Glomerular endothelial cell (primary cell): ENCODE measurements at regions not wholly inside any gene's neighbourhood (a gene's known extent, or its start where the extent isn't known, plus 50 kb on each side); places are given as distances from the start of the nearest gene placed in this dataset.
"Not testable (repeated sequence)": the region's sequence is repeated elsewhere in the genome, so short reads cannot be mapped to it uniquely, and the experiment has no call there.

Experiments used
- DNase-seq: peaks from one replicate; pipeline ENCODE4 v3.0.0-alpha.2; 2011; ENCODE audit warnings: low read depth, low spot score; ENCODE audit errors: extremely low read depth

- DNase-seq = no peak
Observed at GRCh38 chr13:111007209-111007608, 92.3 kb upstream of the ANKRD10 start.

GRCh38 chr13:111006506-111007031 is 91.7 kb upstream of the ANKRD10 start:
- peak; percentile 14 for DNase-seq

DNA sequence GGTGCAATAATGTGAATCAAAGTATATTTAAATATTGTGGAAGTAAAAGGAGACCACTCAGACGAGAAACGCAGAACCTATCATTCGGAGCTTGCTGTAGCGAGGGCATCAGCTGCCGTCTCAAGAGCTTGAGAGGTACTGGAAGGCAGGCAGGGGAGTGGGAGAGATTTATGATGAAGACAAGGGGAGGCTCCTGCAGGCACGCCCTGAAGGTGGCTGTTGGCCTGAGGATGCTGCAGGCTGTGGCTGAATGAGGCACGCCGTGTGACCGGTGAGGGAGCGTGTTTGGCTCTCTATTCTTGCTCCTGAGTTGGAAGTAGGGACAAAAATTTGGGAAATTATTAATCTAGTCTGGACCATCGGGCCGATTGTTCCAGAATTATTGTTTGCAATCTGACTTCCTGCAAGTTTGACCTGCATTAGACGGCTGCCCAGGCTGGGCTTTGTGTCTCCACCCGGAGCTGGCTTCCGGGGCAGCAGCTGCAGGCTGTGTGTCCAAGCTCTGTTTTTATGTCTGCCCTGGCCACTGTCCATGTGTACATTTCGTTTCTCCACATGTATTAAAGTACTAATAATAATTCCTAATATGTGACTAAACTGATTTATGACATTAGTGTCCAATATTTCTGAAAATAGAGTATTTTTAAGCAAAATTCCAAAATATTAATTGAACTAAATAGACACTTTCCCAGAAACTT is 91.1 kb upstream of the ANKRD10 start:
- DNase-seq = peak; percentile 14

GRCh38 chr13:111005364-111005763 is 90.5 kb upstream of the ANKRD10 start:
- DNase-seq = no peak

GRCh38 chr13:111004444-111004843 is 89.6 kb upstream of the ANKRD10 start:
- DNase-seq = no peak

GRCh38 chr13:111001636-111002035 is 86.8 kb upstream of the ANKRD10 start:
- no peak for DNase-seq

DNA sequence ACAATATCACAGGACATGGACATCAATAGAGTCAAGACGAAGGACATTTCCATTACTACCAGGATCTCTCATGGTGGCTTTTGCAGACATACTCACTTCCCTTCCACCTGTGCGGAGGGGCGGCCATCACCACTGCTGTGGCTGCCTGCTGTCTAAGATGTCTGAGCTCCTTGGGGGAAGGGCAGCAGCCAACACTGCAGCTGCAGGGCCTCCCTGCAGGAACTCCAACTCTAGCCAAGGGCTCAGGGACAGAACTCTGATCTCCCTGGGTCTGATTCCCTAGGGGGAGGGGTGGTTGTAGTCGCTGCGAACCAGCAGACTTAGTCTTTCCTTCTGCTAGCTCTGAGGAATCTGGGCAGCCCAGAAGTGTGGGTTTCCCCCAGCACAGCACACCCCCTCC is 78.9 kb upstream of the ANKRD10 start:
- DNase-seq = no peak

GRCh38 chr13:110991991-110992508 is 77.2 kb upstream of the ANKRD10 start:
- DNase-seq = no peak

DNA sequence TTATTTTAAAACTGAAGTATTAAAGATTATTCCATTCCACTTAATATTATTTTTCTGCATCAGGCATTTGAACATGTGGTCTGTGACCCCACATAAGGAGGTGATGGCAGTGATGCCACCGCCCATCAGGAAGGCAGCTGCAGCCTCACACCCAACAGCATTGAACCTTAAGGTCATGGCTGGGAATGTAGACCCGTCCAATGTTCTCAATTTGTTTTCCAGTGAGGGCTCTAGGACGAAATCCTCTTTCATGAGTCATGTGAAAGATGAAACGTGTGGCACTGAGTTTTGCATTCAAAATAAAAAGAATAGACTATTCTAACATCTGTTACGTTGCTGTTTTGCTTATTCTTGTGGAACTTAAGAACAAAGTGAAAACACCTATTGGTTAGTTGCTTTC is 74.5 kb upstream of the ANKRD10 start:
- no peak for DNase-seq

DNA sequence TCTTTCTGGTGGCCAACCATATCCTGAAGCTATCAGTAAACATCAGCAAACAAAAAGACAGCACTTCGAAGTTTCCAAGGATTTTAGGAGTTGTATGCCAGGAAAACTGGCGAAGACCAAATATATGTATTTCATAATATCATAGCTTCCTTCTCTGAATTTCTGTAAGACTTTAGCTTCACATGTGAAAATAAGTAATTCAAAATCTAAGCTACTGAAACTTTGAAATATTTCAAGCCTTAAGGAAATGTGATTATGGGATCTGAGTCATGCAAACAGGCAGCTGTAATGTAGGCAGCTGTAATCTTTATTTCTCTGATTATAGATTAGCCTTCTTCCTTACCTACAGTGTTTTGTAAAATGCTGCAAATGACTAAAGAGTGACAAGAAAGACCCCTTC is 70.7 kb upstream of the ANKRD10 start:
- no peak for DNase-seq

DNA sequence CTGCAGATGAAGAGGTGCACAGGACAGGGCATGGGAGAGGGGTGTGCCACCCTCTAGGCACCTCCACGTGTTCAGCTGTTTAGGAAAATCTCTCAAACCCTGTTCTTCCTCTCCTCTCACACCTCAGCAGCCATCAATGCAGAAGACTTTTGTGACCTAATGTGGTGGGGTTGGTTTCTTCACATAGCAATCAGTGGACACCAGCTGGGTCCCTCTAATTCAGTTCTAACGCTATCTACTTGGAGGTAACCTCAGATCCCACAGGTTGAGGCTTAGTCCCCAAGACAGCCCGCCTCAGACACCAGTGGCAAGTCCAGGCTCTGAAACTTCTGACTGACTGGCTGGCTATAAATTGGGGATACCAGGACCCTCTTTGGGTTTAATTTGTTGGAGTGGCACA is 69.9 kb upstream of the ANKRD10 start:
- DNase-seq = no peak

GRCh38 chr13:110984381-110984780 is 69.5 kb upstream of the ANKRD10 start:
- no peak for DNase-seq

GRCh38 chr13:110983241-110983640 is 68.4 kb upstream of the ANKRD10 start:
- no peak for DNase-seq

GRCh38 chr13:110981379-110981778 is 66.5 kb upstream of the ANKRD10 start:
- no peak for DNase-seq

DNA sequence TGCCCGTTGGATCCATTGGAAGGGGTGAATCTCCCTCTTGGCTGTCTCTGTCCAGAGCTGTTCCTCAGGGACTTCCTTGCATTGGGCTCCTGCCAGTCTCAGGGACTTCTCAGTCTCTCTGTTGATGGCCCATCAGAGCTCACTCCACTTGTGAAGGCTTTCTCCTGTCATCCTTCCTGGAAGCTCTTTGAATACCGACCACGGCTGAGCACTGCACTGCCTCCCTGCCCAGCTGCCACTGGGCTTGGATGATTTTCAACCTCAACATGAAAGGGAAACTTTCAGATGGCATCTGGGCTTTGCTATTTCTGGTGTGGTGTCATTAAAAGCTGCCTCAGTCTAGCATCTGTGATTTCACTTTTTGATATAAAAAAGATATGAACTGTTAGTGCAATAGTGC is 66.1 kb upstream of the ANKRD10 start:
- DNase-seq = no peak

GRCh38 chr13:110979149-110979548 is 64.3 kb upstream of the ANKRD10 start:
- not testable (repeated sequence) for DNase-seq

GRCh38 chr13:110978390-110978789 is 63.5 kb upstream of the ANKRD10 start:
- DNase-seq = no peak

DNA sequence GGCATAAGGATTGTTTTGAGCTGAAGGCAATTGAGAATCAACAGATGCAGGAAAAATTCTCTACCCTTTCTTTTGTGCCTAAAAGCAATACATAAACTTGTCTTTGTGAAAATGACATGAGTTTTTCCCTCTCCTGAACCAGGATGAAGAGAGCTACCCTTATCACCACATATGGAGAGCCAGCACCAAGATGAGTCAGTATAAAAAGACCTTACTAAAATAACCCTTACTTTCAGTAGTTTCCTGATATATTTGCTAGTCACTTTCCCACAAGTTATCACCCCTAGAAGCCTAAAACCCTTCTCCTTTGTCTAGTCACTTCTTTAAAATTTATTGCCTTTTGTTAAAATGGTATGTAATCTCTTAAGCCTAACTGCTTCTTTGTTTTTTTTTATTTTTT is 61.9 kb upstream of the ANKRD10 start:
- DNase-seq = no peak

DNA sequence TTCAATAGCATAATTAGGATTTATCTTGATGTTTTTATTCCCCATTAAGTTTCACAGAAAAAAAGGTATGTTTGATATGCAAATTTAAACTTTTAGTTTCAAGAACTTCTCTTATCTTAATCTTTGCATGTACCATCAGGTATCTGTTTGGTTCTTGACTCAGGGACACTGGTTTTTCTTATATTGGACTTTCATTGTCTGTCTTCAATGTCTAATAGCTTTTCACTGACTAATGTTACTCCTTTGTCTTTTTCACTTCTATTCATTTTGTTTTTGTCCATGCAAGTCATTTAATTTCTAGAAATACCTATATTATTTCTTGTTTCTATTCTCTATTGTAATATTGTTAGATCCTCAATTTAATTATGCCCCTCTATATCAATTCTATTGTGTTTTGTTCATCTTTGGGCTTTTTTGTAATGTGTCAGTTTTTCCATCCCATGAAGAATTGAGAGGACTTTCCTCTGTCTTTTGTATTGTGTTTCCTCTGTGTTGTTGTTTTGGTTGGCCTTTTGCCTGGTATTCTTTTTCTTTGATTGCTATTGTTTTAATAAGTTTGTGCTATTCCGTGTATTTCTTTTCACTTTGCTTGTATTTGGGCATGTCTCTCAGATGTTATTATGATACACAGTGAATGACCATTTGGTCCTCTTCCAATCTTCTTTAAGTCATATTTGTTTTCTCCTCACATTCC is 58.3 kb upstream of the ANKRD10 start:
- no peak for DNase-seq

GRCh38 chr13:110971486-110971885 is 56.6 kb upstream of the ANKRD10 start:
- DNase-seq = no peak

GRCh38 chr13:110967156-110967855 is 52.4 kb upstream of the ANKRD10 start:
- not testable (repeated sequence) for DNase-seq
